ENCODE measurements at regions not wholly inside any gene's neighbourhood (a gene's known extent, or its start where the extent isn't known, plus 50 kb on each side); places are given as distances from the start of the nearest gene placed in this dataset.
"Not testable (repeated sequence)": the region's sequence is repeated elsewhere in the genome, so short reads cannot be mapped to it uniquely, and the experiment has no call there.

- no peak for DNase-seq
These were observed 210.2 kb downstream of the ARPP21 start for GRCh38 chr3:35849496-35849895.

DNA sequence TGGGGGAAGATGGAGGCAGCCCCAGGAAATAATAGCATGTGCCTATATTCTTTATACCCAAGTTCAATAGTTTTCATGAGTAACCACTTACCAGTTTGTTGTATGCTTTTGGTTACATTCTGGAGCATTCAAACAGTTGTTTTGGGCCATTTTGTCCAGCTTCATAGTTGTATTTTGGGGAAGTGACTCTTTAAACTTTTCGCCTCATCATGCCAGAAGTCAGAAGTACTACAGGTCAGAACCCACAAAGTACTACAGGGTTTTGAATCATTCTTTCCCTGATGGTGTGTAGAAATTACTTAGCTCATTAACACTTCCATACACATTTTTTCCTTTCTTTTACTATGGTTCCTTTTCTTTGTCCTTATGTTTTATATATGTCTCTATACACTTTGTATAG lies 210.6 kb downstream of the ARPP21 start:
- no peak for DNase-seq

DNA sequence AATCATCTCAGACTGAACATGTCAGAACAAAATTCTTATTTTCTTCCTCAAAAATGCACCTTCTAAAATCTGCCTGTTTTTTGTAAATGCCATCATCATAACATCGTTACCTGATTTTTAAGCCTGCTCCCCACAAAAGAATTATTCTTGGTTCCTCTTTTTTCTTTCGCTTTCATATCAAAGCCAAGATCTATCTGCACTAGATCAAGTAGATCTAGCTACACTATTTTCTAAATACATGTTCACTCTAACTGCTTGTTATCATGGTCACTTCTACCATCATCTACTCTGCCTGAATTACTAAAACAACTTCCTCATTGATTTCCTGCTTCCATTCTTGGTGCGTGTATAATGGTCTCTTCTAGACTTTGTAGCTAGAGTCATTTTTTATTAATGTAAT lies 217.7 kb downstream of the ARPP21 start:
- DNase-seq, result no peak

DNA sequence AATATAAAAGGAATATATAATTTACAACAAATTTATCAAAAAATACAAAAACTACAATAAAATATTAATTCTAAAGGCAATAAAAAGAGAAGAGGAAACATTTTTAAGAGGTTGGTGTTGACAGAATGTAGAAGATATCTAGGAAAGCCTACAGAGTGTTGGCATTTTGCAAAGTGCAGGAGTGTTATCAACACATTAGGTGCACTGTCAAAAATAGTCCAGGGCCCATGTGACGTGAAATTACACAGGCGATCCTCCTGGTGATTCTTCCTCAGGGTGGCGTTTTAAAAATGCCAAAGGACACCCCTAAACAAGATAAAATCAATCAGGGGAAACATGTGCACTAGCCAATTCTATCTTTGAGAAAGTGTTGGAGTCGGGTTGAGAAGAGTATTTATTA lies 222.7 kb downstream of the ARPP21 start:
- no peak for DNase-seq

DNA sequence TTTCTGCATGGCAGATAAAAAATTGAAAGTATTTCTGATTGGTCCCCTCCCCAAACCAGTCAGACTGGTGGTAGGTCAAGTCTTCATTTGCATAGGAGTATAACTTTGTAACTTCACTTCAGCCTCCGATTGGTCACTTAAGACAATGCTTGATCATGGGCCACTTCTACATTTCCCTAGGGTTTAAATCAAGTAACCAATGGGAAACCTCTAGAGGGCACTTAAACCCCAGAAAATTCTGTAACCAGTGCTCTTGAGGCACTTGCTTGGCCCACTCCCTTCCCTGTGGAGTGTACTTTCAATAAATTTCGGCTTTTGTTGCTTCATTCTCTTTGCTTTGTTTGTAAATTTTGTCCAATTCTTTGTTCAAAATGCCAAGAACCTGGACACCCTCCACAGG lies 225.5 kb downstream of the ARPP21 start:
- no peak for DNase-seq

- no peak for DNase-seq
These were observed 228.5 kb downstream of the ARPP21 start for GRCh38 chr3:35867791-35868190.

- DNase-seq, result no peak
These were observed 231.7 kb downstream of the ARPP21 start for GRCh38 chr3:35871009-35871408.

GRCh38 chr3:35883929-35884328 lies 244.6 kb downstream of the ARPP21 start:
- DNase-seq, result no peak

DNA sequence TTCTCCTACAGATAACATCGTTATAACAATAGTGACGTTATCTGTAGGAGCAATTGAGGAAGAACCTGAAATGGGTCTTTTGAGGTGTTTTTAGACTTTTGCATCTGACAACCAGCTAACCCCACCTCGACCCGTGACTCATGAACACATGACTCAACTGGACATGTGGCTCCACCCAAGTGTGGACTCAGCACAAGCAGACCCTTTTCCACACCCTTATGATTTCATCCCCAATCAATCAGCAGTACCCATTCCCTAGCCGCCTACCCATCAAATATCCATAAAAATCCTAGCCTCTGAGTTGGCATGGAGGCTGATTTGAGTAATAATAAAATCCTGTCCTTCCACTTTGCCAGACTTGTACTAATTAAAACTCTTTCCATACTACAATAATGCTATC lies 255.4 kb downstream of the ARPP21 start:
- no peak for DNase-seq

DNA sequence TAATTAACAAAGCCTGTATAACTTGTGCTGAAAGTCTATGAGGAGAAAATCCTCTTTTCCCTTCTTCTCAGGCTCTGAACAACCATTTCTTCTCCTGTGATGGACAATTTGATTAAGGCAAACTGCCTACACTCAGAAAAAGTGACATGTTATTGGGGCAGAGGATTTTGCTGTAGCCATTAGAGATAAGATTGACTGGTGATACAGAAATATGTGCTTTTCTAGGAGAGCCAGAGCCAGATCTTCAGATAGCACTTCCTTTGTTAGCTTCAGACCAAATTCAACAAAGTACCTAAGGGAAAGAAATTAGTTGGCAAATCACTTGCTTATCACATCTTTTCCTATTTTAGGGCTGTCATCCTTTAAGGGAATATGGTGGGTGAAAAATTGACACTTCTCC lies 259.9 kb downstream of the ARPP21 start:
- no peak for DNase-seq

DNA sequence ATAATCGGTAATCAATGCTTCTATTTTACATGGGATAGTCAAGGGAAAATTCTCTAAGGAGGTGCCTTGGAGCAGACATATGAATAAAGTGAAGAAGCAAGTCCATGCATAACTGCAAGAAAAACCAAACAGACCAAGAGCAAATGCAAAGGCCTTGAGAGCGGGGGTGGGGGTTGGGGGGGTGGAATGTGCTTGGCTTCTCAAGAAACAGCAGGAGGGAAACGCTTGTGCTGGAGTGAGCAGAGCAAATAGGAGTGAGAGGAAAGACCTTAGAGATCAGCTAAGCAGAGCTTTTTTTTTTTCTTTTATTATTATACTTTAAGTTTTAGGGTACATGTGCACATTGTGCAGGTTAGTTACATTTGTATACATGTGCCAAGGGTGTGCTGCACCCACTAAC lies 260.8 kb downstream of the ARPP21 start:
- DNase-seq, result no peak

- peak; percentile 32 for DNase-seq
These were observed 269.3 kb downstream of the ARPP21 start for GRCh38 chr3:35908366-35909232.

DNA sequence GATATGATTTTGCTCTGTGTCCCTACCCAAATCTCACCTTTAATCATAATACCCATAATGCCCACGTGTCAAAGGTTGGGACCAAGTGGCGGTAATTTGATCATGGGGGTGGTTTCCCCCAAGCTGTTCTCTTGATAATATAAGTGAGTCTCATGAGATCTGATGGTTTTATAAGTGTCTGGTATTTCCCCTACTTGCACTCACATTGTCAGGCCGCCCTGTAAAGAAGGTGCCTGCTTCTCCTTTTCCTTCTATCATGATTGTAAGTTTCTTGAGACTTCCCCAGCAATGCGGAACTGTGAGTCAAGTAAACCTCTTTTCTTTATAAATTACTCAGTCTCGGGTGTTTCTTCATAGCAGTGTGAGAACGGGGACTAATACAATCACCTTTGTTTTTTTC lies 279.8 kb downstream of the ARPP21 start:
- DNase-seq, result no peak

GRCh38 chr3:35921718-35922117 lies 282.4 kb downstream of the ARPP21 start:
- DNase-seq, result no peak

GRCh38 chr3:35924070-35924469 lies 284.7 kb downstream of the ARPP21 start:
- DNase-seq, result not testable (repeated sequence)

- DNase-seq, result no peak
These were observed 288.1 kb downstream of the ARPP21 start for GRCh38 chr3:35927441-35927840.

DNA sequence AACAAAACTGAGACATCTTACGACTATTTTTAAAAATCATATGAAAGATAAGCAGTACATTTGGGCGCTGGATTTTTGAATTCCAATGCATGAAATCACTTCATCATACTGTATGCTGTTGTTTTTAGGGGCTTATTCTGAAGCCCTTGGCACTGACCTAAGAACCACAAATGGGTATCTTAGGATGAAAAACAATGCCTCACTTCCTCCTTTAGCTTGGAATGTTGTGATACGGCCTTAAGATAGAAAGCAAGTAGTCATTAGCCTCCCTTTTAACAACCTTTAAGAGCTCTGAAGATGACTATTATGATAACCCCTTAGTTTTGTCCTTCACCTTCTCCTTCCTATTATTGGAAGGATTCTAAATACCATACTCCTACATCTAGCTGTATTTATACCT lies 289.8 kb downstream of the ARPP21 start:
- no peak for DNase-seq

- no peak for DNase-seq
These were observed 292.5 kb downstream of the ARPP21 start for GRCh38 chr3:35931867-35932266.

GRCh38 chr3:35932995-35933394 lies 293.7 kb downstream of the ARPP21 start:
- peak; percentile 10 for DNase-seq

- no peak for DNase-seq
These were observed 297.2 kb downstream of the ARPP21 start for GRCh38 chr3:35936571-35936970.

GRCh38 chr3:35944926-35945710 lies 305.8 kb downstream of the ARPP21 start:
- no peak for DNase-seq

DNA sequence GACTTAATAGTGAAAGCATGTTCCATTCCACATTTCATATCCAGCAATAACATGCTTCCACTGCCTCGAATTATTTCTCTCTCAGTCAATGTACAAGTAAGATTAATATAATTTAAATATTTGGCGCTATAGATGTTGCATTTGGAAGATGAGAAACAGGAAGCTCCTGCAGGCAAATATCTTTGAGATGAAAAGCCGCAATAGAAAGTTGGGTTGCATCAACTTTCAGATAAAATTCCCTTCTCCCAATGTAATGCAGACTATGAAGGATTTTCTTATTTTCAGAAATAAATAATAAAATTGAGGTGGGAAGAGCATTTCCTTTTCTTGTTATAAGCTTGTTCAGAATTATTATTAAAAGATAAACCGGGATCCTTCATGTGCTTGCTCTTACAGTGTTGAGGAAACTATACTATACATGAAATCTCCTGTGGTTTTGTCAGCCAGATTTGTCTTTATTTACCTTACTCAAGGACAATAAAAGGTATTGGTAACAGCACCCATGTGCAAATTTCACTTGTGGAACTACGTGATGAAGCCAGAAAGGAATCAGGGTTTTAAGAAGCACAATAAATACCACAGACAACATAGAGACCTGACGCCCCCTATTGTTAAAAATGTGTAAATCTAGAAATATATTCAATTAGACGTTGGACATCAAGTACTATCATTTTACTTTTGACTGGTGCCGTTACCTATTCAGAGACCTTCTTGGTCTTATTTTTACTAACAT lies 307.0 kb downstream of the ARPP21 start:
- no peak for DNase-seq

GRCh38 chr3:35946854-35947515 lies 307.7 kb downstream of the ARPP21 start:
- DNase-seq, result peak; percentile 27
